Stimulated activated CD4-positive, alpha-beta T cell treated with anti-CD3 and anti-CD28 coated beads, Interleukin-4, amount 100 ng/mL, for 1 hour (primary cell): ENCODE measurements at regions not wholly inside any gene's neighbourhood (a gene's known extent, or its start where the extent isn't known, plus 50 kb on each side); places are given as distances from the start of the nearest gene placed in this dataset.

ENCODE experiments used
- DNase-seq: peaks from one replicate; pipeline ENCODE4 v3.0.0-alpha.2; 2020

- DNase-seq: no peak
Observed at GRCh38 chr10:4062751-4063150, 277.7 kb upstream of the KLF6 start.

- no peak for DNase-seq
Observed at GRCh38 chr10:4062072-4062471, 277.1 kb upstream of the KLF6 start.

GRCh38 chr10:4061441-4061951, 276.5 kb upstream of the KLF6 start:
- DNase-seq: no peak

- DNase-seq: no peak
Observed at GRCh38 chr10:4059471-4060138, 274.6 kb upstream of the KLF6 start.

GRCh38 chr10:4058514-4059029, 273.6 kb upstream of the KLF6 start:
- no peak for DNase-seq

- DNase-seq: no peak
Observed at GRCh38 chr10:4057725-4058513, 272.9 kb upstream of the KLF6 start.

GRCh38 chr10:4057021-4057420, 272.0 kb upstream of the KLF6 start:
- DNase-seq: no peak

GRCh38 chr10:4054656-4055435, 269.8 kb upstream of the KLF6 start:
- DNase-seq: no peak

GRCh38 chr10:4053940-4054339, 268.9 kb upstream of the KLF6 start:
- DNase-seq: no peak

GRCh38 chr10:4051641-4052151, 266.7 kb upstream of the KLF6 start:
- DNase-seq: no peak

GRCh38 chr10:4051011-4051640, 266.1 kb upstream of the KLF6 start:
- DNase-seq: no peak

GRCh38 chr10:4050061-4050460, 265.1 kb upstream of the KLF6 start:
- DNase-seq: no peak

GRCh38 chr10:4049348-4049747, 264.3 kb upstream of the KLF6 start:
- DNase-seq: no peak

- DNase-seq: no peak
Observed at GRCh38 chr10:4048236-4048864, 263.3 kb upstream of the KLF6 start.

GRCh38 chr10:4046712-4047354, 261.8 kb upstream of the KLF6 start:
- DNase-seq: no peak

- no peak for DNase-seq
Observed at GRCh38 chr10:4046030-4046429, 261.0 kb upstream of the KLF6 start.

- DNase-seq: no peak
Observed at GRCh38 chr10:4043897-4044665, 259.1 kb upstream of the KLF6 start.

- DNase-seq: no peak
Observed at GRCh38 chr10:4041635-4042034, 256.6 kb upstream of the KLF6 start.

- DNase-seq: no peak
Observed at GRCh38 chr10:4038000-4038399, 253.0 kb upstream of the KLF6 start.

- no peak for DNase-seq
Observed at GRCh38 chr10:4035599-4035945, 250.6 kb upstream of the KLF6 start.
